ENCODE measurements at regions not wholly inside any gene's neighbourhood (a gene's known extent, or its start where the extent isn't known, plus 50 kb on each side); places are given as distances from the start of the nearest gene placed in this dataset.

DNA sequence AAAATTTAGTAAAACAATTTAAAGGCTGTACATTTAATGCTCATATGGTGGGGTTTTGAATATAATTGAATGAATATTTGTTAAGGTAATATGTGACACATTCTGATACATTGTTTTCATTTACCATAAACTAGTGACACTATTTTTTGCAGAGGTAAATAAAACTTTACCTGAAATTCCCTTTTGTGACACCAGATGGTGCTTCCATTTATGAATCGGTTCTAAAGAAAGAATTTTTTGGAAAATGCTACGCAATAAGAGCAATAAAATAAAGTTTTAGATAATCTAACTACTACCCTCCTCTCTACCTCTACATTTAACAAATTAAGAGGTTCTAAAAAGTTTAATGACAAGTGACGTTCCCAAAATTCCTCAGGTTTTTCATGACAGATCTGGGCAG lies 448.9 kb downstream of the MAGEB5 start:
- no peaks in the 10 kb centered on the region for H3K36me3 ChIP-seq (ENCODE audit: control insufficient read depth, insufficient read depth, low read length)
- DNase-seq (ENCODE audit: low read depth), result no peak
- TF ChIP-seq CTCF (IDR thresholded peaks at IDR 0.05; ENCODE audit: insufficient read depth, low read depth, low read length), result no peak
- no peak overlapping the region for H3K4me3 ChIP-seq (ENCODE audit: low read depth, low read length)
- H3K27me3 ChIP-seq (ENCODE audit: control insufficient read depth, insufficient read depth, low read length), result no peaks in the 10 kb centered on the region
- ChIA-PET POLR2A (no interaction called here), CTCF (no interaction called here)

DNA sequence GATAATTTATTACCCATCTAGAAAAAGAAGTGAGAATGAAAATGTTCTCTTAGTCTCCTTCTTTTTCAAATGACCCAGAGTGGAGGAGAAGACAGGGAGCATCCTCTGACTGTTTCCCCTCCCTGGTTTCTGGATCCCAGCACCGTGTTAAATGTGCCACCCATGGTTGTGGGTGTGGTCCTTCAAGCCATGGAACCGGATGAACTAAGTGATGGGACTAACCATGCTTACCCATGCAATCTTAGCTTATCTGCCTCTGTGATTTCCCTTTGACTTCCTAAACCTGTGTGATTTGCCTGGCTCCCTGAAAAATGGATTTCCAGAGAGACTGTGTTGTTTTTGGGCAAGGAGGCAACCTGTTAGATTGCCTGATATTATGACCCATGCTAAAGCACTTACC lies 437.1 kb downstream of the MAGEB5 start:
- Histone ChIP-seq H3K36me3 (ENCODE audit: control insufficient read depth, insufficient read depth, low read length) (no peaks in the 10 kb centered on the region), H3K27me3 (ENCODE audit: control insufficient read depth, insufficient read depth, low read length) (no peaks in the 10 kb centered on the region), H3K4me3 (ENCODE audit: low read depth, low read length) (no peak overlapping the region)
- DNase-seq (ENCODE audit: low read depth), result no peak
- TF ChIP-seq CTCF (IDR thresholded peaks at IDR 0.05; ENCODE audit: insufficient read depth, low read depth, low read length), result no peak
- CTCF ChIA-PET, result interaction anchor here (0.5 kb wide), 1 partner anchor 59 kb away, joined by 6 read pairs; no protein-coding TSS in a partner anchor
- POLR2A ChIA-PET, result no interaction called here

DNA sequence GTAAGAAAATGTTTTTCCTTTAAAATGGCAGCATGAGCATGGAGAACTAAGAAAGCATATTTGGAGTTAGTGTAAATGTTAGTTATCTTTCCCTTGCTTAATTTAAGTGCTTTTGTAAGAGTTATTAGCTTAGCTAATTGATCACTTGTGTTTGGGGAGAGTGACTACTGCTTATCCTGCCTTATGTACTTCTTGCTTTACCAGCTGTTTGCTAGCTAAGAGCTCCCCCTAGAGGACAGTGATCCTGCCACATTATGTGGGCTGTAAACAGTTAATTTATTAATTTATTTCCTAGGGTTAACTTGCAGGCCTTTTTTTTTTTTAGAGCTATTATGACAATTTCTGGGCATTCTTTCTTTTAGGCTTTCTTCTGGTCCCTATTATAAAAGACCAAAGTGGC lies 435.8 kb downstream of the MAGEB5 start:
- no peaks in the 10 kb centered on the region for H3K36me3 ChIP-seq (ENCODE audit: control insufficient read depth, insufficient read depth, low read length)
- H3K4me3 ChIP-seq (ENCODE audit: low read depth, low read length), result no peak overlapping the region
- CTCF ChIA-PET, result no interaction called here
- no peaks in the 10 kb centered on the region for H3K27me3 ChIP-seq (ENCODE audit: control insufficient read depth, insufficient read depth, low read length)
- POLR2A ChIA-PET, result no interaction called here
- TF ChIP-seq CTCF (IDR thresholded peaks at IDR 0.05; ENCODE audit: insufficient read depth, low read depth, low read length), result peak; percentile 8; the same call in 1 of the 2 replicates
- DNase-seq (ENCODE audit: low read depth), result no peak

GRCh38 chrX:26649534-26649933 lies 433.6 kb downstream of the MAGEB5 start:
- TF ChIP-seq CTCF (IDR thresholded peaks at IDR 0.05; ENCODE audit: insufficient read depth, low read depth, low read length), result peak; percentile 36
- CTCF ChIA-PET, result no interaction called here
- DNase-seq (ENCODE audit: low read depth), result no peak

DNA sequence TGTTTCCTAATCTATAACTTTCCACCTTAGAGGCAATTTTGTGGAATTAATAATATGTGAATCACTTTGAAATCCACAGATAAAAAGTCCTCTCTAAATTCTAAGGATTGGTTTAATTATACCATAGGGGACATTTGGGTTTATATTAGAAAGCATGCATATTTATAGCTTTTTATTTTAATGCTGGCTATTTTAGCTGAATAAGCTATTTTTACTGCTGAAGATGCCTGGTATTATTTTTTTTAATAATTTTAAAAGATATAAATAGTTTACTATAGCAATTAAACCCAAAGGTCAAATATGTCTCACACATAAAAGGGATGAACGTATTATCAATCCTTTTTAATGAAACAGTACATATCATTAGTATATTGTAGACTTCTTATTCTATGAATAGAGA lies 415.4 kb downstream of the MAGEB5 start:
- CTCF ChIA-PET, result no interaction called here
- Histone ChIP-seq H3K4me3 (ENCODE audit: low read depth, low read length) (no peak overlapping the region), H3K36me3 (ENCODE audit: control insufficient read depth, insufficient read depth, low read length) (no peaks in the 10 kb centered on the region), H3K27me3 (ENCODE audit: control insufficient read depth, insufficient read depth, low read length) (no peaks in the 10 kb centered on the region)
- POLR2A ChIA-PET, result no interaction called here
- DNase-seq (ENCODE audit: low read depth), result no peak
- TF ChIP-seq CTCF (IDR thresholded peaks at IDR 0.05; ENCODE audit: insufficient read depth, low read depth, low read length), result no peak

More at GRCh38 chrX:26649534-26649933, 433.6 kb downstream of the MAGEB5 start:
- no peaks in the 10 kb centered on the region for H3K36me3 ChIP-seq (ENCODE audit: control insufficient read depth, insufficient read depth, low read length)
- POLR2A ChIA-PET, result no interaction called here
- no peaks in the 10 kb centered on the region for H3K27me3 ChIP-seq (ENCODE audit: control insufficient read depth, insufficient read depth, low read length)
- H3K4me3 ChIP-seq (ENCODE audit: low read depth, low read length), result no peak overlapping the region

Measured in BJ (cell line).